ENCODE measurements at regions not wholly inside any gene's neighbourhood (a gene's known extent, or its start where the extent isn't known, plus 50 kb on each side); places are given as distances from the start of the nearest gene placed in this dataset.

GRCh38 chr4:160772668-160773067, 1391.1 kb downstream of the FSTL5 start:
- DNase-seq, result no peak

GRCh38 chr4:160795216-160795615, 1368.6 kb downstream of the FSTL5 start:
- no peak for DNase-seq

GRCh38 chr4:160808174-160808573, 1355.6 kb downstream of the FSTL5 start:
- no peak for DNase-seq

GRCh38 chr4:160809576-160809975, 1354.2 kb downstream of the FSTL5 start:
- no peak for DNase-seq

GRCh38 chr4:160810424-160810823, 1353.4 kb downstream of the FSTL5 start:
- peak; percentile 38 for DNase-seq

GRCh38 chr4:160810941-160811340, 1352.9 kb downstream of the FSTL5 start:
- no peak for DNase-seq

GRCh38 chr4:160811956-160812355, 1351.8 kb downstream of the FSTL5 start:
- no peak for DNase-seq

GRCh38 chr4:160814726-160815125, 1349.1 kb downstream of the FSTL5 start:
- peak; percentile 35 for DNase-seq

- no peak for DNase-seq
These were observed 1345.2 kb downstream of the FSTL5 start for GRCh38 chr4:160818571-160818970.

GRCh38 chr4:160819791-160820190, 1344.0 kb downstream of the FSTL5 start:
- no peak for DNase-seq

- DNase-seq, result no peak
These were observed 1339.3 kb downstream of the FSTL5 start for GRCh38 chr4:160824481-160824880.

- peak; percentile 47 for DNase-seq
These were observed 1338.0 kb downstream of the FSTL5 start for GRCh38 chr4:160825644-160826338.

GRCh38 chr4:160826339-160826679, 1337.5 kb downstream of the FSTL5 start:
- DNase-seq, result no peak

- no peak for DNase-seq
These were observed 1332.5 kb downstream of the FSTL5 start for GRCh38 chr4:160831165-160831922.

GRCh38 chr4:160835789-160836188, 1328.0 kb downstream of the FSTL5 start:
- no peak for DNase-seq

- no peak for DNase-seq
These were observed 1327.4 kb downstream of the FSTL5 start for GRCh38 chr4:160836431-160836830.

GRCh38 chr4:160846121-160846520, 1317.7 kb downstream of the FSTL5 start:
- DNase-seq, result no peak

- DNase-seq, result no peak
These were observed 1316.6 kb downstream of the FSTL5 start for GRCh38 chr4:160847228-160847627.

- no peak for DNase-seq
These were observed 1315.3 kb downstream of the FSTL5 start for GRCh38 chr4:160848489-160848888.

GRCh38 chr4:160848901-160849760, 1314.7 kb downstream of the FSTL5 start:
- DNase-seq, result peak; percentile 73

GRCh38 chr4:160864253-160864652, 1299.5 kb downstream of the FSTL5 start:
- DNase-seq, result no peak

- no peak for DNase-seq
These were observed 1293.9 kb downstream of the FSTL5 start for GRCh38 chr4:160869899-160870298.

GRCh38 chr4:160872491-160872890, 1291.3 kb downstream of the FSTL5 start:
- DNase-seq, result no peak

All from OCI-M1 (cell line).